ENCODE measurements at regions not wholly inside any gene's neighbourhood (a gene's known extent, or its start where the extent isn't known, plus 50 kb on each side); places are given as distances from the start of the nearest gene placed in this dataset.

DNA sequence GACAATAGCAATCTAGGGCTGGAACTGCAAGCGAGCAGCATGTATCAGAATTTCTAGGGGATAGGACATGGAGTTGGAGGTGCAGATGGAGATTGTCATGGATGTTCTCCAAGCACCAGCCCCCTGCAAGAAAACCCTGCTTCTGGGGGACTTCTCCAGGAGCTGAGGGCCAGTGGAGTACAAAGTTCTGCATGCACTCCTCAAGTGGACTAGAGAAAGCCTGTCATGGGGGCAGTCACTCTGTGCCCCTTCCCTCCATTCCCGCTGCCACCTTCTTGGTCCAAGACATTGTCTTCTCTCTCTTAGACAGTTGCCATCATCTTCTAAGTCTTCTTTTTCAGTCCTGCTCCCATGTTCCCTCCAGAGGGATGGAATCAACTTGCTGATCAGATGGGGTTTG, 87.9 kb downstream of the AIPL1 start:
- TF ChIP-seq CTCF (conservative IDR thresholded peaks at IDR 0.05; ENCODE audit: low read length) (no peak), EZH2phosphoT487 (IDR thresholded peaks at IDR 0.05; ENCODE audit: borderline replicate concordance, low read depth, low read length) (no peak)

Measured in OCI-LY7 (cell line).